NAMALWA (cell line): ENCODE measurements at regions not wholly inside any gene's neighbourhood (a gene's known extent, or its start where the extent isn't known, plus 50 kb on each side); places are given as distances from the start of the nearest gene placed in this dataset.
"Not testable (repeated sequence)": the region's sequence is repeated elsewhere in the genome, so short reads cannot be mapped to it uniquely, and the experiment has no call there.

Experiments
- DNase-seq: peaks from one replicate; pipeline ENCODE4 v3.0.0-alpha.2; 2015; ENCODE audit warnings: low spot score

- no peak for DNase-seq
Observed at GRCh38 chr2:228956701-228957474, 314.2 kb downstream of the PID1 start.

GRCh38 chr2:228949831-228950230 lies 321.3 kb downstream of the PID1 start:
- no peak for DNase-seq

- DNase-seq, result no peak
Observed at GRCh38 chr2:228945710-228946109, 325.4 kb downstream of the PID1 start.

GRCh38 chr2:228942856-228943255 lies 328.2 kb downstream of the PID1 start:
- no peak for DNase-seq

- no peak for DNase-seq
Observed at GRCh38 chr2:228938629-228939028, 332.5 kb downstream of the PID1 start.

GRCh38 chr2:228927028-228928010 lies 343.8 kb downstream of the PID1 start:
- DNase-seq, result no peak

- no peak for DNase-seq
Observed at GRCh38 chr2:228919808-228920207, 351.3 kb downstream of the PID1 start.

- no peak for DNase-seq
Observed at GRCh38 chr2:228917220-228917619, 353.9 kb downstream of the PID1 start.

- DNase-seq, result no peak
Observed at GRCh38 chr2:228916416-228917090, 354.5 kb downstream of the PID1 start.

GRCh38 chr2:228913176-228913575 lies 357.9 kb downstream of the PID1 start:
- no peak for DNase-seq

GRCh38 chr2:228910872-228911271 lies 360.2 kb downstream of the PID1 start:
- DNase-seq, result not testable (repeated sequence)

- no peak for DNase-seq
Observed at GRCh38 chr2:228902176-228902575, 368.9 kb downstream of the PID1 start.

GRCh38 chr2:228901531-228901930 lies 369.6 kb downstream of the PID1 start:
- no peak for DNase-seq

- no peak for DNase-seq
Observed at GRCh38 chr2:228878138-228878537, 392.9 kb downstream of the PID1 start.

- no peak for DNase-seq
Observed at GRCh38 chr2:228876276-228876675, 394.8 kb downstream of the PID1 start.

- no peak for DNase-seq
Observed at GRCh38 chr2:228875152-228875900, 395.8 kb downstream of the PID1 start.

GRCh38 chr2:228871012-228871411 lies 400.1 kb downstream of the PID1 start:
- no peak for DNase-seq

GRCh38 chr2:228869636-228870264 lies 401.3 kb downstream of the PID1 start:
- no peak for DNase-seq

GRCh38 chr2:228867406-228867805 lies 403.7 kb downstream of the PID1 start:
- DNase-seq, result no peak

- DNase-seq, result no peak
Observed at GRCh38 chr2:228866781-228867180, 404.3 kb downstream of the PID1 start.

- DNase-seq, result no peak
Observed at GRCh38 chr2:228866044-228866443, 405.0 kb downstream of the PID1 start.
